PC-3 (cell line): ENCODE measurements at regions not wholly inside any gene's neighbourhood (a gene's known extent, or its start where the extent isn't known, plus 50 kb on each side); places are given as distances from the start of the nearest gene placed in this dataset.

Experiments
- ATAC-seq: fragments of 200-7000 bp; cut with Tn5 transposase; 2 replicates; pipeline ENCODE4 v1.9.1; 2020; ENCODE audit warnings: mild to moderate bottlenecking, moderate library complexity
- BruUV-seq: library from RNA; stranded (reverse); fragments of 400-500 nt; replicated peaks from 2 replicates; lab custom pipeline; 2021; lab: Mats Ljungman, UMichigan
- CTCF ChIA-PET: fragments of 300-600 bp; sonication (Branson Sonifier 250); formaldehyde crosslinking; loops from one replicate; lab custom pipeline; 2022; ENCODE audit warnings: antibody characterized with exemption; lab: Charles Lee
- POLR2A ChIA-PET: fragments of 300-600 bp; sonication (Branson Sonifier 250); formaldehyde crosslinking; loops from one replicate; lab custom pipeline; 2022; ENCODE audit warnings: antibody characterized with exemption; ENCODE audit not compliant: unreplicated experiment; lab: Charles Lee
- DNase-seq: peaks from one replicate; pipeline ENCODE4 v3.0.0-alpha.2; 2015
- H2AFZ ChIP-seq: fragments of 300-600 bp; sonication (generic); 2 replicates; pipeline ENCODE4 v1.6.0; 2016; ENCODE audit warnings: antibody characterized with exemption, low read length
- H3F3A ChIP-seq: fragments of 300-600 bp; sonication (generic); one replicate; pipeline ENCODE4 v1.6.0; 2017; ENCODE audit warnings: antibody characterized with exemption, low read length, control low read depth, mild to moderate bottlenecking; ENCODE audit not compliant: unreplicated experiment
- H3K27ac ChIP-seq: fragments of 300-600 bp; sonication (generic); 2 replicates; pipeline ENCODE4 v1.5.1; 2016; ENCODE audit warnings: mild to moderate bottlenecking, low read length
- H3K27me3 ChIP-seq: fragments of 300-600 bp; sonication (generic); 2 replicates; pipeline ENCODE4 v1.6.1; 2016; ENCODE audit warnings: low read length, mixed read lengths
- H3K36me3 ChIP-seq: fragments of 300-600 bp; sonication (generic); 2 replicates; pipeline ENCODE4 v1.6.1; 2016; ENCODE audit warnings: low read depth, mixed run types, low read length, mixed read lengths
- H3K4me1 ChIP-seq: fragments of 300-600 bp; sonication (generic); 2 replicates; pipeline ENCODE4 v1.5.1; 2016; ENCODE audit warnings: low read length; ENCODE audit not compliant: insufficient read depth
- H3K4me2 ChIP-seq: fragments of 300-600 bp; sonication (generic); 2 replicates; pipeline ENCODE4 v1.6.0; 2016; ENCODE audit warnings: low read length
- H3K4me3 ChIP-seq: fragments of 300-600 bp; sonication (generic); 2 replicates; pipeline ENCODE4 v1.5.1; 2016; ENCODE audit warnings: mild to moderate bottlenecking, low read length, mixed read lengths
- H3K79me2 ChIP-seq: fragments of 300-600 bp; sonication (generic); 2 replicates; pipeline ENCODE4 v1.6.1; 2017; ENCODE audit warnings: low read length, mixed read lengths
- H3K9ac ChIP-seq: fragments of 300-600 bp; sonication (generic); 2 replicates; pipeline ENCODE4 v1.6.0; 2016; ENCODE audit warnings: mild to moderate bottlenecking, low read length
- H3K9me2 ChIP-seq: fragments of 300-600 bp; sonication (generic); replicated peaks from 2 replicates; pipeline ENCODE4 v1.6.1; 2016; ENCODE audit warnings: mixed run types, low read length, mixed read lengths
- H3K9me3 ChIP-seq: fragments of 300-600 bp; sonication (generic); 2 replicates; pipeline ENCODE4 v1.6.1; 2016; ENCODE audit warnings: low read length, mixed read lengths
- H4K20me1 ChIP-seq: fragments of 300-600 bp; sonication (generic); 2 replicates; pipeline ENCODE4 v1.6.1; 2016; ENCODE audit warnings: low read length, mixed read lengths
- CTCF ChIP-seq: fragments of 300-600 bp; sonication (generic); conservative IDR thresholded peaks from 2 replicates; pipeline ENCODE4 v1.5.1; 2017; ENCODE audit warnings: antibody characterized with exemption, low read depth, mild to moderate bottlenecking, low read length
- EZH2 ChIP-seq: fragments of 300-600 bp; sonication (generic); IDR thresholded peaks from one replicate; pipeline ENCODE4 v1.6.1; 2017; ENCODE audit warnings: antibody characterized with exemption, mild to moderate bottlenecking, low read length; ENCODE audit not compliant: unreplicated experiment
- EZH2phosphoT487 ChIP-seq: fragments of 300-600 bp; sonication (generic); IDR thresholded peaks from 2 replicates; pipeline ENCODE4 v1.6.1; 2018; ENCODE audit warnings: mild to moderate bottlenecking, antibody characterized with exemption, low read length, borderline replicate concordance
- intact Hi-C: fragments of 100-400 bp; cut with micrococcal nuclease; formaldehyde crosslinking; loops from 2 replicates; pipeline ENCODE4 v1.9.0; 2023

GRCh38 chr14:99098199-99098598 lies 173.8 kb downstream of the BCL11B start:
- Histone ChIP-seq H3K4me1 (no peaks in the 10 kb centered on the region), H3K4me2 (no peak overlapping the region), H3K9me2 (no peaks in the 10 kb centered on the region), H3K36me3 (no peaks in the 10 kb centered on the region), H3K9ac (no peak overlapping the region), H2AFZ (no peak overlapping the region), H3K79me2 (no peaks in the 10 kb centered on the region), H3K4me3 (no peak overlapping the region), H3K9me3 (no peaks in the 10 kb centered on the region), H4K20me1 (no peaks in the 10 kb centered on the region), H3K27me3 (peaks cover 52% of the 10 kb centered on the region), H3K27ac (no peak overlapping the region), H3F3A (no peaks in the 10 kb centered on the region)
- TF ChIP-seq EZH2, result no peak
- TF ChIP-seq CTCF, result no peak
- no peak for TF ChIP-seq EZH2phosphoT487
- ChIA-PET POLR2A (no interaction called here), CTCF (no interaction called here)
- no TSS peak for BruUV-seq
- DNase-seq (no peak), ATAC-seq (no peak)
- intact Hi-C loops, result no loop called here

DNA sequence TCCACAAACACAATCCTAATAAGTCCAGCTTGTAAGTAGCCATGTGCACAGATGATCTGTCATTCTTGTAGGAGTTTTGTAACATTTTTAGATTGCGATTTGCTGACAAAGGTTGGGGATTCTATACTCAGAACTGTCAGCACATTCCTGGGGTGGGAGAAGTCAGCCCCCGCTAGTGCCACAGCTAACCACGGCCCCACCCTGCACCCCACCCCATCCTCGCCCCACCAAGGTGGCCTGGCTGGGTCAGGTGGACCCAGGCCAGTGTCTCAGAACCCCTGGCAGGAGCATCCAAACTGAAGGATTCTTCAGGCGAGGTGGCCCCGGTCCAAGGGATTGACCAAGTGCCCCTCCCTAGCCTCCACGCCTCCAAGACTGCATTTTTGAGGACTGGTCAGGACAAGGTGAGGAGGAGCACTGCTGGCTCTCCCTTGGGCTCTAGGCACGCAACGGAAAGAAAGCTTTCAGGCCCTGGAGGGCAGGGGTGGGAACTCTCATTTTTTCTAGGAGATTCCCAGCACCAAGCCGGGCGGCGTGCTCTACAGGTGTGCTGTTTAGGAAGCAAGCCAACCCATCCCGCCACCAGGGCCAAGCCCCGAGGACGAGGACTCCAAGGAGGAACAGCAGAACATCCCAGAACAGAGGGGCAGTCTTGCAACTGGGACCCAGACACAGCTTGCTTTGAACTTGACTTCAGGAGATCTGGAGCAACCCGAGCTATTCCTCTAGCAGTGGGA lies 172.8 kb downstream of the BCL11B start:
- intact Hi-C loops, result no loop called here
- no TSS peak for BruUV-seq
- no peak overlapping the region for H3K9ac ChIP-seq

More for the DNA sequence above, 172.8 kb downstream of the BCL11B start:
- Histone ChIP-seq H3K27me3 (peaks cover 42% of the 10 kb centered on the region), H3K9me2 (no peaks in the 10 kb centered on the region), H3K4me2 (no peak overlapping the region), H3K4me1 (no peaks in the 10 kb centered on the region), H3K9me3 (no peaks in the 10 kb centered on the region), H3K79me2 (no peaks in the 10 kb centered on the region), H2AFZ (no peak overlapping the region), H3K4me3 (no peak overlapping the region), H3F3A (no peaks in the 10 kb centered on the region), H3K27ac (no peak overlapping the region), H3K36me3 (no peaks in the 10 kb centered on the region), H4K20me1 (no peaks in the 10 kb centered on the region)
- ChIA-PET POLR2A (no interaction called here), CTCF (interaction anchor here (0.6 kb wide), 1 partner anchor 406 kb away, joined by 4 read pairs; no protein-coding TSS in a partner anchor)
- no peak for ATAC-seq
- no peak for DNase-seq
- no peak for TF ChIP-seq EZH2phosphoT487
- TF ChIP-seq EZH2, result no peak
- no peak for TF ChIP-seq CTCF
